ENCODE measurements at regions not wholly inside any gene's neighbourhood (a gene's known extent, or its start where the extent isn't known, plus 50 kb on each side); places are given as distances from the start of the nearest gene placed in this dataset.

DNA sequence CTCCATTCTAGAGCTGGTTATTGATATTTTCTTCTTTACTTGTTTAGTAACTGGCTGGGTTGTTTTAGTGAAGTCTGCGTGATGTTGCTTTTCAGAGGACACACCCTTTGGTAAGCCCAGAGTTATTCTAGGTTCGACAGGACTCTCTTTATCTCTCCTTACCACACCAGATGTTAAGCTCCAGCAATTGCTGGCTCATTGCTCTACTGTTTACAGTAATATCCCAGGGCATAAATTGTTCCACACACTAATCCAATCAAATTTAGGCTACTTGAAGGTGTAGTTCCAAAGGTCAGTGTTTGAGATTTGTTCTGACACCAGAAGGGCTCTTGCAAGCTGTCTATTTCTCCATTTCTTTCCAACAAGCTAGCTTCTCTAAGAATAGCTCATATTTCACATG is 506.6 kb downstream of the NR4A2 start:
- no TSS peak for BruUV-seq (replicated peaks)
- ChIA-PET POLR2A (no interaction called here), CTCF (ENCODE audit: unreplicated experiment) (interaction anchor here (0.5 kb wide), 1 partner anchor 270 kb away, joined by 3 read pairs; no protein-coding TSS in a partner anchor)

DNA sequence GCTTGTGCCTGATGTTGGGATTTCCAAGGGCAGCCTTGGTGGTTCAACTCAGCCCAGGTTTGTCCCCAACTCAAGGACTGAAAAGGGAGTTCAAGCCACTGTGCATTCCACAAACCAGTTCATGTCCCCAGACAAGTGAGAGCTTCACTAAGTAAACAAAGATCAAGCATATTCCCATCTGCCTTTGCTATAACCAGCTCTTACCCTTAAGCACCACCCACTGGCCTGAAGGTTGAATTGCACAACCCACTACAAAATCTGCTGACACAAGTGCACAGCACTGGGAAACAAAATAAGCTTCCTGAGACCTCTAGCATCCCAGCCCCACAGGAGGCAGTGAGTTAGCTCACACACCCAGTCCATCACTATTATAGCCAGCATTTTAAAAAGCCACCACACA is 516.7 kb downstream of the NR4A2 start:
- Histone ChIP-seq H3K79me2 (ENCODE audit: insufficient read depth, low read depth, low read length) (no peaks in the 10 kb centered on the region), H3K27ac (ENCODE audit: low read depth, low read length, poor library complexity, severe bottlenecking) (no peak overlapping the region), H3K9me3 (ENCODE audit: low read length) (no peaks in the 10 kb centered on the region), H4K20me1 (ENCODE audit: insufficient read depth, low read length) (no peaks in the 10 kb centered on the region), H3K4me1 (ENCODE audit: insufficient read depth, low read length, poor library complexity, severe bottlenecking) (no peaks in the 10 kb centered on the region), H3K36me3 (ENCODE audit: insufficient read depth, low read length) (no peaks in the 10 kb centered on the region), H3K9me2 (ENCODE audit: insufficient read depth, low read length) (no peaks in the 10 kb centered on the region), H2AFZ (ENCODE audit: low read length) (no peak overlapping the region), H3K4me3 (ENCODE audit: low read depth, low read length, poor library complexity, severe bottlenecking) (no peak overlapping the region), H3K4me2 (ENCODE audit: low read length) (no peak overlapping the region)
- intact Hi-C loops (cut with micrococcal nuclease; ENCODE audit: unreplicated experiment), result loop anchor here (2.0 kb wide), 1 partner anchor 437 kb away; no protein-coding TSS in a partner anchor
- BruUV-seq (replicated peaks), result no TSS peak
- ChIA-PET POLR2A (no interaction called here), CTCF (ENCODE audit: unreplicated experiment) (interaction anchor here (1.2 kb wide), 1 partner anchor 439 kb away, joined by 3 read pairs; no protein-coding TSS in a partner anchor)
- DNase-seq (ENCODE audit: low spot score), result peak; percentile 29
- TF ChIP-seq, protein P1, sequence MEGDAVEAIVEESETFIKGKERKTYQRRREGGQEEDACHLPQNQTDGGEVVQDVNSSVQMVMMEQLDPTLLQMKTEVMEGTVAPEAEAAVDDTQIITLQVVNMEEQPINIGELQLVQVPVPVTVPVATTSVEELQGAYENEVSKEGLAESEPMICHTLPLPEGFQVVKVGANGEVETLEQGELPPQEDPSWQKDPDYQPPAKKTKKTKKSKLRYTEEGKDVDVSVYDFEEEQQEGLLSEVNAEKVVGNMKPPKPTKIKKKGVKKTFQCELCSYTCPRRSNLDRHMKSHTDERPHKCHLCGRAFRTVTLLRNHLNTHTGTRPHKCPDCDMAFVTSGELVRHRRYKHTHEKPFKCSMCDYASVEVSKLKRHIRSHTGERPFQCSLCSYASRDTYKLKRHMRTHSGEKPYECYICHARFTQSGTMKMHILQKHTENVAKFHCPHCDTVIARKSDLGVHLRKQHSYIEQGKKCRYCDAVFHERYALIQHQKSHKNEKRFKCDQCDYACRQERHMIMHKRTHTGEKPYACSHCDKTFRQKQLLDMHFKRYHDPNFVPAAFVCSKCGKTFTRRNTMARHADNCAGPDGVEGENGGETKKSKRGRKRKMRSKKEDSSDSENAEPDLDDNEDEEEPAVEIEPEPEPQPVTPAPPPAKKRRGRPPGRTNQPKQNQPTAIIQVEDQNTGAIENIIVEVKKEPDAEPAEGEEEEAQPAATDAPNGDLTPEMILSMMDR (conservative IDR thresholded peaks at IDR 0.05; ENCODE audit: low read length), result peak; percentile 72
- TF ChIP-seq EZH2phosphoT487 (IDR thresholded peaks at IDR 0.05; ENCODE audit: borderline replicate concordance, low read depth, low read length), result no peak

More for the DNA sequence above, 506.6 kb downstream of the NR4A2 start:
- Histone ChIP-seq H3K9me3 (ENCODE audit: low read length) (no peaks in the 10 kb centered on the region), H3K79me2 (ENCODE audit: insufficient read depth, low read depth, low read length) (no peaks in the 10 kb centered on the region), H3K4me1 (ENCODE audit: insufficient read depth, low read length, poor library complexity, severe bottlenecking) (no peaks in the 10 kb centered on the region), H3K9me2 (ENCODE audit: insufficient read depth, low read length) (no peaks in the 10 kb centered on the region), H3K27ac (ENCODE audit: low read depth, low read length, poor library complexity, severe bottlenecking) (no peak overlapping the region), H2AFZ (ENCODE audit: low read length) (no peak overlapping the region), H4K20me1 (ENCODE audit: insufficient read depth, low read length) (no peaks in the 10 kb centered on the region), H3K4me3 (ENCODE audit: low read depth, low read length, poor library complexity, severe bottlenecking) (no peak overlapping the region), H3K4me2 (ENCODE audit: low read length) (no peak overlapping the region), H3K36me3 (ENCODE audit: insufficient read depth, low read length) (no peaks in the 10 kb centered on the region)
- intact Hi-C loops (cut with micrococcal nuclease; ENCODE audit: unreplicated experiment), result no loop called here
- TF ChIP-seq EZH2phosphoT487 (IDR thresholded peaks at IDR 0.05; ENCODE audit: borderline replicate concordance, low read depth, low read length), result no peak
- TF ChIP-seq, protein P1 (conservative IDR thresholded peaks at IDR 0.05; ENCODE audit: low read length), result no peak
- no peak for DNase-seq (ENCODE audit: low spot score)

DNA sequence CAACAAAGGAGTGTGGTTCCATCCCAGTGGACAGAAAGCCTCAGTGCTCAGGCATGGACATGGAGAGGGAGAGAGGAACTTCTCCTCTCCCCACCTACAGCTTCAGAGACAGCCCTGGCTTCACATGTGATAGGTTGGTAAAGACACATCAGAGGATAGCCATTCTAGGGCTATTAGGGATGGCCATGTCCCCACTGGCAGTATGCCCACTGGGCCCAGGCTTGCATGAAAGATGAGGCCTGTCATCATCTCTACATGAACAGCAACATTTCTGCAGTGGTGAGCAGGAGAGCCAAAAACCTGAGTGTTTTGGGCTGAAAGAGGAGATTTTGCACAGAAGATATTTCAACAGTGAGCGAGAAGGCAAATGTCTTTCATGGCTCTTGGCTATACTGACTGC is 517.2 kb downstream of the NR4A2 start:
- H3K36me3 ChIP-seq (ENCODE audit: insufficient read depth, low read length), result no peaks in the 10 kb centered on the region
- DNase-seq (ENCODE audit: low spot score), result no peak
- H3K4me1 ChIP-seq (ENCODE audit: insufficient read depth, low read length, poor library complexity, severe bottlenecking), result no peaks in the 10 kb centered on the region
- ChIA-PET POLR2A (no interaction called here), CTCF (ENCODE audit: unreplicated experiment) (interaction anchor here (1.2 kb wide), 1 partner anchor 438 kb away, joined by 3 read pairs; no protein-coding TSS in a partner anchor)
- no peak overlapping the region for H3K27ac ChIP-seq (ENCODE audit: low read depth, low read length, poor library complexity, severe bottlenecking)
- intact Hi-C loops (cut with micrococcal nuclease; ENCODE audit: unreplicated experiment), result no loop called here
- no peak overlapping the region for H2AFZ ChIP-seq (ENCODE audit: low read length)
- no peak for TF ChIP-seq EZH2phosphoT487 (IDR thresholded peaks at IDR 0.05; ENCODE audit: borderline replicate concordance, low read depth, low read length)
- TF ChIP-seq, protein P1 (conservative IDR thresholded peaks at IDR 0.05; ENCODE audit: low read length), result no peak
- no peaks in the 10 kb centered on the region for H4K20me1 ChIP-seq (ENCODE audit: insufficient read depth, low read length)
- no peaks in the 10 kb centered on the region for H3K9me2 ChIP-seq (ENCODE audit: insufficient read depth, low read length)
- H3K9me3 ChIP-seq (ENCODE audit: low read length), result no peaks in the 10 kb centered on the region
- H3K4me3 ChIP-seq (ENCODE audit: low read depth, low read length, poor library complexity, severe bottlenecking), result no peak overlapping the region
- BruUV-seq (replicated peaks), result no TSS peak
- H3K79me2 ChIP-seq (ENCODE audit: insufficient read depth, low read depth, low read length), result no peaks in the 10 kb centered on the region
- no peak overlapping the region for H3K4me2 ChIP-seq (ENCODE audit: low read length)
